ENCODE measurements at regions not wholly inside any gene's neighbourhood (a gene's known extent, or its start where the extent isn't known, plus 50 kb on each side); places are given as distances from the start of the nearest gene placed in this dataset.
A peak's percentile ranks its signal among the peaks of the same experiment; 100 is the strongest.

DNA sequence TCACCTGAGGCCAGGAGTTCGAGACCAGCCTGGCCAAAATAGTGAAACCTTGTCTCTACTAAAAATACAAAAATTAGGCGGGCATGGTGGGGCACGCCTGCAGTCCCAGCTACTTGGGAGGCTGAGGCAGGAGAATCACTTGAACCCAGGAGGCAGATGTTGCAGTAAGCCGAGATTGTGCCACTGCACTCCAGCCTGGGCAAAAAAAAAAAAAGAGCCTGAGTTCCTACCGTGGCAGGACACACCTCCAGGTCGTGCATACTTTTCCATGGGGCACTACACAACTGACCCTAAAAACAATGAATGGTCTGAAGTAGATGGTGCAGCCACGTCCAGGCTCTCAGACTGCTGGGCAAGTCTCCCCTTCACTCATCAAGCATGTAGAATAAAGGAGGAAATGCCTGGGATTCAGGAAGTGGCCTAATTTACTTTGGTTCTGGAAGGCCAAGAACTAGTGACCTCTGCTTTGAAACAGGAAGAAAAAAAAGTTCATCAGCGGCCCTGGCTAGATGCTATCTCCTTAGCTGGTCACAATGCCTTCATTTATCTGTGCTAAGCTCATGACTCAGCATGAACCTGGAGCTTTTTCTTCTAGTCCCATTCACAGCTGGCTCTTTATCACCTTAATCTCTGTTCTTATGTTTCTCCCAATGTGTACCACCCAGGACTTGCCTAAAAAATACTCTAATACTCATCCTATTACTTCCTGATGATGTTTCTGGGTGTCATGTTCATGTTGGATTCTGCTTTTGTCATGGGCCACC lies 55.8 kb upstream of the OR6J1 start:
- Histone ChIP-seq H3K36me3 (ENCODE audit: control insufficient read depth, insufficient read depth, low read length) (no peaks in the 10 kb centered on the region), H3K4me3 (ENCODE audit: low read depth, low read length) (no peak overlapping the region), H3K27me3 (ENCODE audit: control insufficient read depth, insufficient read depth, low read length) (no peaks in the 10 kb centered on the region)
- DNase-seq (ENCODE audit: low read depth) = peak; percentile 18
- TF ChIP-seq, protein P1, sequence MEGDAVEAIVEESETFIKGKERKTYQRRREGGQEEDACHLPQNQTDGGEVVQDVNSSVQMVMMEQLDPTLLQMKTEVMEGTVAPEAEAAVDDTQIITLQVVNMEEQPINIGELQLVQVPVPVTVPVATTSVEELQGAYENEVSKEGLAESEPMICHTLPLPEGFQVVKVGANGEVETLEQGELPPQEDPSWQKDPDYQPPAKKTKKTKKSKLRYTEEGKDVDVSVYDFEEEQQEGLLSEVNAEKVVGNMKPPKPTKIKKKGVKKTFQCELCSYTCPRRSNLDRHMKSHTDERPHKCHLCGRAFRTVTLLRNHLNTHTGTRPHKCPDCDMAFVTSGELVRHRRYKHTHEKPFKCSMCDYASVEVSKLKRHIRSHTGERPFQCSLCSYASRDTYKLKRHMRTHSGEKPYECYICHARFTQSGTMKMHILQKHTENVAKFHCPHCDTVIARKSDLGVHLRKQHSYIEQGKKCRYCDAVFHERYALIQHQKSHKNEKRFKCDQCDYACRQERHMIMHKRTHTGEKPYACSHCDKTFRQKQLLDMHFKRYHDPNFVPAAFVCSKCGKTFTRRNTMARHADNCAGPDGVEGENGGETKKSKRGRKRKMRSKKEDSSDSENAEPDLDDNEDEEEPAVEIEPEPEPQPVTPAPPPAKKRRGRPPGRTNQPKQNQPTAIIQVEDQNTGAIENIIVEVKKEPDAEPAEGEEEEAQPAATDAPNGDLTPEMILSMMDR (IDR thresholded peaks at IDR 0.05; ENCODE audit: insufficient read depth, low read length, poor library complexity, severe bottlenecking) = no peak

DNA sequence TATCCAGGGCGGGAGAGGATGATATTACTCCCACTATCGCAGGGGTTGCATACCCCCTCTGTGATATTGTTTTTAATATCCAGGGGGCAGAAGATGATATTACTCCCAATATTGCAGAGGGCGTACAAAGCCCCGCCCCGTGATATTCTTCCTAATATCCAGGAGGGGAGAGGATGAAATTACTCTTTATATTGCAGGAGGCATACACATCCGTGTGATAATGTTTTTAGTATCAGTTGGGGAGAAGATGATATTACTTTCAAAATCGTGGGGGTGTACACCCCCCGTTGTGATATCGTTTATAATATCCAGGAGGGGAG lies 52.9 kb upstream of the OXA1L start:
- H3K36me3 ChIP-seq (ENCODE audit: control insufficient read depth, insufficient read depth, low read length) = no peaks in the 10 kb centered on the region
- TF ChIP-seq, protein P1 (IDR thresholded peaks at IDR 0.05; ENCODE audit: insufficient read depth, low read length, poor library complexity, severe bottlenecking) = no peak
- no peak for DNase-seq (ENCODE audit: low read depth)
- H3K4me3 ChIP-seq (ENCODE audit: low read depth, low read length) = no peak overlapping the region
- no peaks in the 10 kb centered on the region for H3K27me3 ChIP-seq (ENCODE audit: control insufficient read depth, insufficient read depth, low read length)

DNA sequence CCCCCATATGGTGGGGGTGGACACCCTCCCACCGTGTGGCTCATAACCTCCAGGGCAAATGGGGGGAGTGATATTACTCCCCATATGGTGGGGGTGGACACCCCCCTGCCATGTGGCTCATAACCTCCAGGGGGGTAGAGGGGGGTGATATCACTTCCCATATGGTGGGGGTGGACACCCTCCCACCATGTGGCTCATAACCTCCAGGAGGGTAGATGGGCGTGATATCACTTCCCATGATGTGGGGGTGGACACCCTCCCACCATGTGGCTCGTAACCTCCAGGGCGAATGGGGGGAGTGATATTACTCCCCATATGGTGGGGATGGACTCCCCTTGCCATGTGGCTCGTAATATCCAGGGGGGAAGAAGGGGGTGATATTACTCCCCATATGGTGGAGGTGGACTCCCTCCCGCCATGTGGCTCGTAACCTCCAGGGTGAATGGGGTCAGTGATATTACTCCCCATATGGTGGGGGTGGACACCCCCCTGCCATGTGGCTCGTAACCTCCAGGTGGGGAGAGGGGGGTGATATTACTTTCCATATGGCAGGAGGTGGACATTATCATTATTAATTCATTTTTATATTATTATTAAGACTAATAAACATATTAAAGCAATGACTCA lies 51.2 kb upstream of the OXA1L start:
- no peak for DNase-seq (ENCODE audit: low read depth)
- H3K27me3 ChIP-seq (ENCODE audit: control insufficient read depth, insufficient read depth, low read length) = no peaks in the 10 kb centered on the region
- TF ChIP-seq, protein P1 (IDR thresholded peaks at IDR 0.05; ENCODE audit: insufficient read depth, low read length, poor library complexity, severe bottlenecking) = no peak
- no peaks in the 10 kb centered on the region for H3K36me3 ChIP-seq (ENCODE audit: control insufficient read depth, insufficient read depth, low read length)
- H3K4me3 ChIP-seq (ENCODE audit: low read depth, low read length) = no peak overlapping the region

DNA sequence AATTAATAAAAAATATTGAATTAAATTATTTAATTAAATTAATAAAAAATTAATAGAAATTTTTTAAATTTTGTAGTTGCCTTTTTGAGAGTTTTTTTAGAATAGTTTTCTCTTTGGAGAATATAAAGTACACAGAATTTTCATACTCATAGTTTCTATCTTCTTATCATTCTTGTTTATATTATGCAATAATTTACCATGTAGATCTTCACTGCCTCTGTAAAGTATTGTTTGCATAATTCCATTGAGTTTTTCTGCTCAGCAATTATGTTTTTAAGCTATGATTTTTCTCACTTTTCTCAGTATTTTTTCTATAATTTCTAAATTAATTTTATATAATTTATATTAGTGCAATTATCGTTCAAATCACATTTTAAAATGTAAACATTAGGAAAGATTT lies 50.6 kb upstream of the OXA1L start:
- TF ChIP-seq, protein P1 (IDR thresholded peaks at IDR 0.05; ENCODE audit: insufficient read depth, low read length, poor library complexity, severe bottlenecking) = no peak
- no peaks in the 10 kb centered on the region for H3K27me3 ChIP-seq (ENCODE audit: control insufficient read depth, insufficient read depth, low read length)
- H3K4me3 ChIP-seq (ENCODE audit: low read depth, low read length) = no peak overlapping the region
- H3K36me3 ChIP-seq (ENCODE audit: control insufficient read depth, insufficient read depth, low read length) = no peaks in the 10 kb centered on the region
- no peak for DNase-seq (ENCODE audit: low read depth)

All from kidney epithelial cell (primary cell).